HG02973 (cell line): ENCODE measurements at regions not wholly inside any gene's neighbourhood (a gene's known extent, or its start where the extent isn't known, plus 50 kb on each side); places are given as distances from the start of the nearest gene placed in this dataset.

Source experiments
- ATAC-seq: cut with Tn5 transposase; IDR thresholded peaks from one replicate; pipeline ENCODE4 v1.9.1; 2021; ENCODE audit warnings: moderate library complexity; ENCODE audit not compliant: unreplicated experiment

GRCh38 chr20:52823303-52823702 is 148.9 kb upstream of the TSHZ2 start:
- no peak for ATAC-seq

- no peak for ATAC-seq
Measured at GRCh38 chr20:52820641-52821292, 151.4 kb upstream of the TSHZ2 start.

GRCh38 chr20:52818491-52818890 is 153.7 kb upstream of the TSHZ2 start:
- ATAC-seq: no peak

GRCh38 chr20:52817981-52818380 is 154.2 kb upstream of the TSHZ2 start:
- no peak for ATAC-seq

GRCh38 chr20:52817511-52817910 is 154.6 kb upstream of the TSHZ2 start:
- ATAC-seq: no peak

- ATAC-seq: no peak
Measured at GRCh38 chr20:52814371-52814770, 157.8 kb upstream of the TSHZ2 start.

GRCh38 chr20:52812231-52812847 is 159.8 kb upstream of the TSHZ2 start:
- ATAC-seq: no peak

GRCh38 chr20:52809003-52809402 is 163.2 kb upstream of the TSHZ2 start:
- no peak for ATAC-seq

- no peak for ATAC-seq
Measured at GRCh38 chr20:52806918-52807317, 165.2 kb upstream of the TSHZ2 start.

GRCh38 chr20:52805843-52806242 is 166.3 kb upstream of the TSHZ2 start:
- no peak for ATAC-seq

GRCh38 chr20:52805296-52805571 is 166.9 kb upstream of the TSHZ2 start:
- ATAC-seq: no peak

- ATAC-seq: no peak
Measured at GRCh38 chr20:52804497-52805295, 167.5 kb upstream of the TSHZ2 start.

GRCh38 chr20:52801628-52802006 is 170.5 kb upstream of the TSHZ2 start:
- ATAC-seq: no peak

- no peak for ATAC-seq
Measured at GRCh38 chr20:52800734-52801627, 171.2 kb upstream of the TSHZ2 start.

GRCh38 chr20:52799130-52799529 is 173.0 kb upstream of the TSHZ2 start:
- ATAC-seq: no peak

- ATAC-seq: no peak
Measured at GRCh38 chr20:52798124-52798523, 174.0 kb upstream of the TSHZ2 start.

GRCh38 chr20:52794853-52795252 is 177.3 kb upstream of the TSHZ2 start:
- ATAC-seq: no peak

- no peak for ATAC-seq
Measured at GRCh38 chr20:52793339-52793963, 178.7 kb upstream of the TSHZ2 start.

GRCh38 chr20:52791091-52791490 is 181.1 kb upstream of the TSHZ2 start:
- ATAC-seq: no peak

GRCh38 chr20:52789716-52790115 is 182.4 kb upstream of the TSHZ2 start:
- ATAC-seq: no peak

- no peak for ATAC-seq
Measured at GRCh38 chr20:52787962-52788361, 184.2 kb upstream of the TSHZ2 start.
